ENCODE measurements at regions not wholly inside any gene's neighbourhood (a gene's known extent, or its start where the extent isn't known, plus 50 kb on each side); places are given as distances from the start of the nearest gene placed in this dataset.

DNA sequence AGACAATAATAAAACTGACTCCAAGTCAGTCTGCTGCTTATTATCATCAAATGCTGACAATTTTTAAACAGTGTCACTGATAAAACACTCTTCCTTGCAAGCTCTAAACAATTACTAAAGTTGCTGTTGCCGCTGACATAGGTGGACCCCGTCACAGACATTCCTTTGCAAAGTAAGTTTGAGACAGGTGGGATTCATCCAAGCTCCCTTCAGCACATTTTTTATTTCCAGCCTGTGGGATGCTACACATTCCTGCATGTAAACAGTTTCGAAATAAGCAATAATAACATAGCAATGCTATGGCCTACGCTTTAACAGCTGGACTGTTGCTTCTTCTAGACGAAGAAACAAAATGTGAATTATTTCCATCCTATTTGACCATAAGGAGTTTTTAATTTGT, 85.4 kb upstream of the HIF1A start:
- no peak overlapping the region for H2BK12ac ChIP-seq (ENCODE audit: insufficient read length, low read depth, low read length)
- H3K4me2 ChIP-seq (ENCODE audit: insufficient read depth, insufficient read length, low read length): peak overlapping the region; percentile 31
- H4K91ac ChIP-seq (ENCODE audit: insufficient read length, low read depth, low read length): no peak overlapping the region
- H3K23me2 ChIP-seq (ENCODE audit: insufficient read length, low read depth, low read length, poor library complexity, severe bottlenecking): no peaks in the 10 kb centered on the region
- H3K9me3 Mint-ChIP-seq: no peaks in the 10 kb centered on the region
- H2BK5ac ChIP-seq (ENCODE audit: insufficient read length, low read length): no peak overlapping the region
- no peak overlapping the region for H3K56ac ChIP-seq (ENCODE audit: insufficient read length, low read depth, low read length)
- no peak for DNase-seq
- H3K27ac Mint-ChIP-seq: peak overlapping the region in 2 of 3 experiments; percentile 46 to 98; a peak in 5 of 7 replicates
- H4K20me1 ChIP-seq (ENCODE audit: control insufficient read depth, insufficient read depth, insufficient read length): no peaks in the 10 kb centered on the region
- no peaks in the 10 kb centered on the region for H3K27me3 ChIP-seq (ENCODE audit: insufficient read depth, low read length)
- H3K14ac ChIP-seq (ENCODE audit: insufficient read depth, low read length): no peak overlapping the region
- H3K4me1 ChIP-seq (ENCODE audit: insufficient read depth, low read length): peaks cover 24% of the 10 kb centered on the region
- H3K27me3 Mint-ChIP-seq (ENCODE audit: low read depth): peaks cover 3% of the 10 kb centered on the region
- H2AK5ac ChIP-seq (ENCODE audit: insufficient read length, low read length): no peak overlapping the region
- H2BK20ac ChIP-seq (ENCODE audit: low read depth, low read length, poor library complexity, severe bottlenecking): no peak overlapping the region
- H3K27ac ChIP-seq (ENCODE audit: insufficient read length, low read depth, low read length): peak overlapping the region; percentile 56
- H3K79me1 ChIP-seq (ENCODE audit: insufficient read depth, low read depth, low read length, poor library complexity, severe bottlenecking): no peaks in the 10 kb centered on the region
- H4K5ac ChIP-seq (ENCODE audit: insufficient read length, low read depth, low read length): no peak overlapping the region
- no peaks in the 10 kb centered on the region for H3K36me3 Mint-ChIP-seq (ENCODE audit: insufficient read depth in 1 of 3, low read depth in 3 of 3)
- H2BK15ac ChIP-seq (ENCODE audit: low read depth, low read length): no peak overlapping the region
- TF ChIP-seq CTCF (conservative IDR thresholded peaks at IDR 0.05): no peak
- peaks cover 51% of the 10 kb centered on the region in 2 experiments for H3K4me1 Mint-ChIP-seq
- H3K79me2 ChIP-seq (ENCODE audit: insufficient read depth, low read length): no peaks in the 10 kb centered on the region
- no peaks in the 10 kb centered on the region for H3K9me3 ChIP-seq (ENCODE audit: control insufficient read depth, low read depth, low read length)
- H3K4me3 Mint-ChIP-seq: peak overlapping the region in 1 of 2 experiments; percentile 62; a peak in 1 of 5 replicates
- H3K4ac ChIP-seq (ENCODE audit: low read depth, low read length): no peak overlapping the region
- H3K9ac ChIP-seq (ENCODE audit: extremely low read depth, insufficient read length, low read length): no peak overlapping the region
- H3T11ph ChIP-seq (ENCODE audit: low read length): no peak overlapping the region
- no peak overlapping the region for H2BK120ac ChIP-seq (ENCODE audit: low read depth, low read length, poor library complexity, severe bottlenecking)
- H4K8ac ChIP-seq (replicated peaks; ENCODE audit: insufficient read length, low read depth, low read length): no peak overlapping the region
- WGBS (ENCODE audit: extremely low coverage, insufficient read length, low lambda C conversion rate): no CpG with 5 or more reads among the region's 5 CpGs
- H3K18ac ChIP-seq (ENCODE audit: insufficient read length, low read depth, low read length): no peak overlapping the region
- H3K23ac ChIP-seq (ENCODE audit: insufficient read length, low read depth, low read length): no peak overlapping the region
- H2AFZ ChIP-seq (ENCODE audit: low read length): no peak overlapping the region

Measured in H9 (cell line).